ENCODE measurements at regions not wholly inside any gene's neighbourhood (a gene's known extent, or its start where the extent isn't known, plus 50 kb on each side); places are given as distances from the start of the nearest gene placed in this dataset.
"Not testable (repeated sequence)": the region's sequence is repeated elsewhere in the genome, so short reads cannot be mapped to it uniquely, and the experiment has no call there.

DNA sequence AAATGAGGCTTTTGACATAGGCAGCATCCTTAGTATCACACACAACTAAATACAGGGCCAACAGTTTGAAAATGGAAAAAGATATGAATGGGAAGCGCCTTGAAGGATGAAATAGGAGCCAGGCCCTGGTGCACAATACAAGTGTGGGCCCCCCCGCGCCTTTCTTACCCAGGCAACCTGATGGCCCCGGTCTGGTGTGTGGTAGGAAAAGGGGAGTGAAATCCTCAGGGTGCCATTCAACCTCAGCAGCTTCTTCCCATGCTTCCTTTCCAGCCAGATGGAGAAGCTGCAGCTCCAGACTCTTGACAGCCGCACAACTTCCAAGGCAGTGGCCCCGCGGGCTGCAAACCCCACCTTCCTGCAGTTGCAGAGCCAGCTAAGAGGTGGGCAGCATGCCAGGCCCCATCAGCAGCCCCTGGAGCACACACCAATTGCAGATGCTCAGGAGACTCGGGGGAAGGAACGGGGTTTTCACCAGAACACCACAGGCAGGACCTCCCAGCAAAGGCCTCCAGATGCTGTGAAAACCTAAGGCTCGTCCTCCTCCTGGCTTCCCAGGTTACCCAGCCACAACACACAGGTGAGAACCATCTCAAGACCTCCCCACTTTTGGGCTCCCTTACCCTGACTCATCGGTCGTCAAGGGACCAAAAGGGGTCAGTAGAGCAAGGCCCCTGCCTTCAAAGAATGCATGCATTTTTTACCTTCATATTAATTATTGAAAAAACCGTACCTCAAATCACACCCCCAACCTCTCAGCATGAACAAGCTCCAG is 101.6 kb downstream of the CPN2 start:
- DNase-seq (ENCODE audit: low read depth), result no peak

DNA sequence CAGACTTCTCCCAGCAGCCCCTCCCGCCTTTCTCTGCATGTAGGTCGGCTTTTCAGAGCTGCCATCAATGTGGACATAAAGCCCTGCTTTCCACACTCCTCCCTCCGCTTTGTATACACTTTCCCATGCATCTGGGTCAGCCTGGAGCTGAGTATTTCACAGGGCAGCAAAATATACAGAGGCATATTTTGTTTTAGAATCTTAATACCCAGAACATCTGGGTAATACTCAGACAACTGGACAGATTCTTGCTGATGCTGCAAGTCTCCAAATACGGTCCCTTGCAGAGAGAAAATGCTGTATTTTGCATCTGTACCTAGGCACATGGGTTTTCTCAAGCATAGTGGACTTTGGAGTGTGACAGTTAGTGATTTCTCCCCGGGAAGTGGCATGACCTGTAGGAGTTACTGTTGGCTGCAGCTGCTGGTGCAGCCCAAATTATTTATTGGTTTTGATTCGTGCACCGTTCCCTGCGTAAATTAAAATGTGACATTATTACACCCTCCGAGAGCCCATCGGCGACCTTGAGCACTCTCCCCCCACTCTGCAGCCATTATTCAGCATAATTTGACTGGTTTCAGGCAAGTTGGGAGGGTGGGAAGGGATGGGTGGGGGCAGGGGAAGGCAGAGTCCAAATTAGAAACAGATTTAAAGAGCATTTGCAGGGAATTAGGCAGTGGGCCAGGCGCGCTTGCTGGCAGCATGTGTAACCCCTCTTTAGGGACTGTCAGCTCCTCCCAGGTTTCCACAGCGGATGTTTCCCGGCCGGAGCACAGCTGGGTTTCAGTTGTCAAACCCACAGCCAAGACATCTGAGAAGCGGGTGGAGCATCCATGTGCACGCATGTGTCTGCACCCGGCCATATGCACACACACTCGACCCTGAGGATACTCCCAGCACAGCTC is 100.8 kb downstream of the CPN2 start:
- DNase-seq (ENCODE audit: low read depth), result peak; percentile 31

- no peak for DNase-seq (ENCODE audit: low read depth)
Measured at GRCh38 chr3:194251007-194251406, 100.1 kb downstream of the CPN2 start.

DNA sequence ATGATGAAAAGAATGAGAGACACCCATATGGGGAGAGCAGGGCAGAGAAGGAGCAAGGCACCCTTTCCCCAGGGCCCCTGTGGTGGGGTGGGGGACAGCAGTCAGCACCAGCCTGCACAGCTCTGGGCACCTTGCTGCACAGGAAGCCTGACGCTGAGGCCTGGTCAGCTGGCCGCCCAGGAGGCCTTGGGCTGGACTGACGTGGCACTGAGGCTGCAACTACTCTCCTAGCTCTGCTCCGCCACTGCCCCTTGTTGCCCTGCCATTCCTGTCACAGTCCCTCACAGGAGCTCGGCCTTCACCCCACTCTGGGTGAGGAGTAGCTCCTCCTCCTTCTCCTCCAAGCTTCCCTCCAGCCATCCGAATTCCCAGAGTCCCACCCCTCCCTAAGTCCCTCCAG is 99.7 kb downstream of the CPN2 start:
- no peak for DNase-seq (ENCODE audit: low read depth)

- DNase-seq (ENCODE audit: low read depth), result no peak
Measured at GRCh38 chr3:194251891-194252560, 99.1 kb downstream of the CPN2 start.

- no peak for DNase-seq (ENCODE audit: low read depth)
Measured at GRCh38 chr3:194253270-194253669, 97.9 kb downstream of the CPN2 start.

DNA sequence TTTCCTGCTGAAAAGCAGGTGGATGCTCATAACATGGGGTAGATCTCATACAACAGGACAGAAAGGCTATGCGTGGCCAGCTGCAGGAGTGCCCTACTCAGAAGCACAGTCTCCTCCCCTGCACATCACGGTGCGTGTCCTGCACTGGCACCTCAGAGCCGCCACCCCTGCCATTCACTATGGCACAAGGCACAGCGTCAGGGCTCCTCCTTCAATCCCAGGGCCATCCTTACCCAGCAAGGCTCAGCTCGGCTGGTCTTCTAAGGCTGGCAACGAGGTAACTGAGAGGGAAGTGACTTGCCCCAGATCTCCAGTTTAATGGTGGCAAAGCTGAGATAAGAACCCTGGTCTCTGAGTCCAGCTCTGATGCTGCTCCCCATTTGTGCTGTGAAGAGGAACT is 97.1 kb downstream of the CPN2 start:
- no peak for DNase-seq (ENCODE audit: low read depth)

GRCh38 chr3:194255252-194256039 is 95.7 kb downstream of the CPN2 start:
- peak; percentile 44 for DNase-seq (ENCODE audit: low read depth)

- no peak for DNase-seq (ENCODE audit: low read depth)
Measured at GRCh38 chr3:194256040-194256945, 94.8 kb downstream of the CPN2 start.

GRCh38 chr3:194257151-194257621 is 93.9 kb downstream of the CPN2 start:
- no peak for DNase-seq (ENCODE audit: low read depth)

DNA sequence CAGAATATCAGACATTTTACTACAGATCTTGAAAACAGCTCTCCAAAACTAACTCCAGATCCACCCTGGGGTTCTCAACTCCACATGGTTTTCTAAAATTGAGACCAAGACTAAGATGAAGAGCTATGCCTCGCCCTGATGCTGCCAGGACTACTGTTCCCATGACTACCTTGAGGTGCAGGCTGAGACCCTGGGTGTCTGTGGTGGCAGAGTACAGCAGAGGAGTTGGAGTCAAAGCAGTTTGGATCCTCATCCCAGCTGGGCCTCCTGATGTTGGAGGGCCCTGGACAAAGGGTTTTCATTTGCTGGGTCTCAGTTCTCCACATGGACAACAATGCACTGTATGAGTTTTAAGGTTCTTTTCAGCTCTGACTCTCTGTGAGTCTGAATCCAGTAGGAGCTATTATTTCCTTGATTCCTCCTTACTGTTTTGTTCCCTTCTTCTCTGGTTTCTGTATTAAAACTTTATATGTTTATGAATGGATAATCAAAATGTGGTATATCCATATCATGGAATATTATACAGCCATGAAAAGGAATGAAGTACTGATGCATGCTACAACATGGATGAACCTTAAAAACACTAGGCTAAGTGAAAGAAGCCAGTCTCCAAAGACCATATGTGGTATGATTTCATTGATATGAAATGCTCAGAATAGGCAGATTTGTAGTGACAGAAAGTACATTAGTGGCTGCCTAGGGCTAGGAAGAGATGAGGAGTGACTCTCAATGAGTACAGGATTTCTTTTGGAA is 93.0 kb downstream of the CPN2 start:
- no peak for DNase-seq (ENCODE audit: low read depth)

GRCh38 chr3:194259982-194260766 is 91.0 kb downstream of the CPN2 start:
- no peak for DNase-seq (ENCODE audit: low read depth)

- DNase-seq (ENCODE audit: low read depth), result no peak
Measured at GRCh38 chr3:194261581-194262063, 89.5 kb downstream of the CPN2 start.

DNA sequence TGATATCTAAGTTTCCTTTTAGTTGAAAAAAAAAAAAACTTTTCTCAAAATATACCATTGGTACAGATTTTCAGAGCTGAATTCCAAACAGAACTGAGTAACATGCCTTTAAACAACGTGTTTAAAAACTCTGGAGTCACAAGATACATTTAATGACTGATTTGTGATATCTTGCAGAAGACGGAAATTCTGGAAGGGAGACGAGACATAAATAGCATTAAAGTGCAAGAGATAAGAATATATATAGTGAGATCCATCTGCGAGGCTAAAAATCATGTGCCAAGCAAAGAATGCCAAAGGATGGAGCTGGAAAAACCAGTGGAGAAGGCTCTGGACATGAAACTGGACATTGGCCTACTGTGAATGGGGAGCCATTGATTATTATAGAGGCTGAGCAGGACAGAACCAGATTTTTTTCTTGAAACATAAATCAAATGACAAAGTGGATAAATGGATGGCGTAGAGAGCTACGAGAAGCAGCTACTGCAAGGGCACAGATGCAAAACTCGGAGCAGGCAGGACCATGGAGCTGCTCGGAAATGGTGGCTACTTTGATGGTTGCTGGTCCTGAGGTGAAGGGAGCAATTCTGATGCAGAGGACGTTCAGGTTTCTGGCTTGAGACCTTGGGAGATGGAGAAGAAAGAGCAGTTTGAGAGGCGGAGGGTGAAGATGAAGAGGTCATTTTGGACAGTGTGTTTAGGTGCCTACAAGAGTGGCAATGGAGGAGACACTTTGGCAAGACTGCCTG is 88.8 kb downstream of the CPN2 start:
- DNase-seq (ENCODE audit: low read depth), result no peak

DNA sequence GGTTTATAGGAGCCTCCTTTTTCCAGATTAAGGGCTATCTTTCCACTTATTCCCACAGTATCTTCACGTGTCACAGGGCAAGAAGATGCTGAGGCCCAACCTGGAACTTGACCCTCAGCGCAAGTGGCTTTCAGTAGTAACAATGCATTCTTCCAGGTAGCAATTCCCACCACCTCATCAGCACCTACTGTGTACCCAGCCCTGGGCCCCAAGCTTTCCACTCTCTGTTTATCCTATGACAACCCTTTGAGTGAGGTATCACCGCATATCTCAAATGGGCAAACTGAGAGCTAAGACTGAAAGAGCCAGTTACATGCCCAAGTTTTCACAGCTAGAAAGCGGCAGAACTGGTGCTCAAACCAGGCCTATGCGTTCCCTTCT is 88.2 kb downstream of the CPN2 start:
- no peak for DNase-seq (ENCODE audit: low read depth)

DNA sequence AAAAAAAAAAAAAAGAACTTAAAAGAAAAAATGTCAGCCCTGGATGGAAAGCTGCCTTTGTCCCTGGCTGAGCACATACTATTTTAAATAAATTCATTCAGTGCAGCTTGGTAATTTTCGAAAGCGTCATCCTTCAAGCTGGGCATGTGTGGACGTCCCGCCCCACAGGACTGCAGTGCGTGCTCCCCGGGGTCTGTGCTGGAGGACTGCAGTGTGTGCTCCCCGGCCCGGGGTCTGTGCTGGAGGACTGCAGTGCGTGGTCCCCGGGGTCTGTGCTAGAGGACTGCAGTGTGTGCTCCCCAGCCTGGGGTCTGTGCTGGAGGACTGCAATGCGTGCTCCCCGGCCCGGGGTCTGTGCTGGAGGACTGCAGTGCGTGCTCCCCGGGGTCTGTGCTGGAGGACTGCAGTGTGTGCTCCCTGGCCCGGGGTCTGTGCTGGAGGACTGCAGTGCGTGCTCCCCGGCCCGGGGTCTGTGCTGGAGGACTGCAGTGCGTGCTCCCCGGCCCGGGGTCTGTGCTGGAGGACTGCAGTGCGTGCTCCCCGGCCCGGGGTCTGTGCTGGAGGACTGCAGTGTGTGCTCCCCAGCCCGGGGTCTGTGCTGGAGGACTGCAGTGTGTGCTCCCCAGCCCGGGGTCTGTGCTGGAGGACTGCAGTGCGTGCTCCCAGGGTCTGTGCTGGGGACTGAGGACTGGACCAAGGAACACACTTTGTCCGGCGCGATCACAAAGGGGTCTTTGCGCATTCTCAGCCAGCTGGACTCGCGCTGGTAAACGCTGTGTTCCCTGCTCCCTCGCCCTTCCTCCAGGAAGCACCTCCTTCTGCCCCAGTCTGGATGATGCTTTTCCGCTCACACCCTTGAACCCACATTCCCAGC is 86.3 kb downstream of the CPN2 start:
- not testable (repeated sequence) for DNase-seq (ENCODE audit: low read depth)

DNA sequence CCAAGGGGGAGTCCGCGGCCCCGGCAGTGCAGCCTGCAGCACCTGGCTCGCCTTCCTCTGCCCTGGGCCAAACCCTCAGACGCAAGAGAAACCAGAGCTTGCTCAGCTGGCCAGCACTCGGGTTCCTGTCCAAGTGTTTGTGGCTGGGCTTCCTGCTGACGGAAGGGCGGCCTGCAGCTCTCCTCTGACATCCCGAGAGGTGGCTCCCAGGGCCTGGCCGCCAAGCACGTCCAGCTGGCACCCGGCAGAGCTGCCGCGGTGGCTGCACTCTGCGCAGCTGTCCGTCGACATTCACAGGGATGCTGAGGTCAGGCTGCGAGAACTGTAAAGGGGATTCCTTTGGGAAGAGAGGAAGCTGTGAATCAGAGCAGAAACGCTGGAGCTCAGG is 85.6 kb downstream of the CPN2 start:
- DNase-seq (ENCODE audit: low read depth), result peak; percentile 86
